WTC11 (cell line): ENCODE measurements at regions not wholly inside any gene's neighbourhood (a gene's known extent, or its start where the extent isn't known, plus 50 kb on each side); places are given as distances from the start of the nearest gene placed in this dataset.

ENCODE experiments used
- ATAC-seq: fragments of 200-7000 bp; cut with Tn5 transposase; 2 replicates; pipeline ENCODE4 v1.10.0; 2021; ENCODE audit warnings: mild to moderate bottlenecking, moderate library complexity
- CTCF ChIA-PET: fragments of 300-600 bp; sonication (Branson Sonifier 250); formaldehyde crosslinking; loops from one replicate; lab custom pipeline; 2021; ENCODE audit warnings: antibody characterized with exemption; lab: Charles Lee
- POLR2A ChIA-PET: fragments of 350-600 bp; sonication (Branson Sonifier 250); formaldehyde crosslinking; loops from one replicate; lab custom pipeline; 2021; ENCODE audit warnings: antibody characterized with exemption; lab: Charles Lee
- DNase-seq: peaks from one replicate; pipeline ENCODE4 v3.0.0; 2021; ENCODE audit warnings: low spot score
- H3K27ac Mint-ChIP-seq: 2 replicates; pipeline ENCODE4 v1.8.0; 2021; ENCODE audit warnings: mixed read lengths
- H3K27me3 Mint-ChIP-seq: 2 replicates; pipeline ENCODE4 v1.8.0; 2021; ENCODE audit warnings: low read depth, mild to moderate bottlenecking, moderate library complexity, mixed read lengths
- H3K36me3 Mint-ChIP-seq: 2 replicates; pipeline ENCODE4 v1.8.0; 2021; ENCODE audit warnings: mixed read lengths
- H3K4me1 Mint-ChIP-seq: 2 replicates; pipeline ENCODE4 v1.8.0; 2022; ENCODE audit warnings: mixed read lengths
- H3K4me3 Mint-ChIP-seq: 2 replicates; pipeline ENCODE4 v1.8.0; 2021; ENCODE audit warnings: mild to moderate bottlenecking, moderate library complexity, mixed read lengths
- H3K9me3 Mint-ChIP-seq: 2 replicates; pipeline ENCODE4 v1.8.0; 2021; ENCODE audit warnings: mixed read lengths
- CREB1 ChIP-seq: sonication (generic); formaldehyde crosslinking; IDR thresholded peaks from 2 replicates; pipeline ENCODE4 v1.8.0; 2023; ENCODE audit warnings: mild to moderate bottlenecking, missing genetic modification reagents
- CREM ChIP-seq: sonication (generic); formaldehyde crosslinking; IDR thresholded peaks from 2 replicates; pipeline ENCODE4 v1.8.1; 2022; ENCODE audit warnings: mild to moderate bottlenecking, missing genetic modification reagents, moderate library complexity
- E2F4 ChIP-seq: sonication (generic); formaldehyde crosslinking; IDR thresholded peaks from 2 replicates; pipeline ENCODE4 v1.8.1; 2022; ENCODE audit warnings: low read depth, mild to moderate bottlenecking, moderate library complexity, missing genetic modification reagents, borderline replicate concordance
- ERG ChIP-seq: fragments of 250-450 bp; sonication (Bioruptor Pico); IDR thresholded peaks from 2 replicates; pipeline ENCODE4 v1.8.0; 2021; ENCODE audit warnings: mild to moderate bottlenecking
- ESRRA ChIP-seq: sonication (generic); formaldehyde crosslinking; IDR thresholded peaks from 2 replicates; pipeline ENCODE4 v1.8.1; 2022; ENCODE audit warnings: mild to moderate bottlenecking, missing genetic modification reagents, borderline replicate concordance
- ETV6 ChIP-seq: sonication (generic); formaldehyde crosslinking; IDR thresholded peaks from 2 replicates; pipeline ENCODE4 v1.8.1; 2022; ENCODE audit warnings: mild to moderate bottlenecking, missing genetic modification reagents
- FOXJ3 ChIP-seq: sonication (generic); formaldehyde crosslinking; IDR thresholded peaks from 2 replicates; pipeline ENCODE4 v1.9.0; 2021; ENCODE audit warnings: missing genetic modification reagents, mild to moderate bottlenecking, borderline replicate concordance
- FOXP1 ChIP-seq: sonication (generic); formaldehyde crosslinking; IDR thresholded peaks from 2 replicates; pipeline ENCODE4 v1.8.0; 2022; ENCODE audit warnings: missing genetic modification reagents, mild to moderate bottlenecking, moderate library complexity, borderline replicate concordance
- IRF1 ChIP-seq: sonication (generic); formaldehyde crosslinking; IDR thresholded peaks from 2 replicates; pipeline ENCODE4 v1.8.0; 2023; ENCODE audit warnings: missing genetic modification reagents
- MLX ChIP-seq: sonication (generic); formaldehyde crosslinking; IDR thresholded peaks from 2 replicates; pipeline ENCODE4 v1.8.1; 2023; ENCODE audit warnings: mild to moderate bottlenecking, missing genetic modification reagents, moderate library complexity
- MXD4 ChIP-seq: fragments of 250-450 bp; sonication (Bioruptor Pico); IDR thresholded peaks from 2 replicates; pipeline ENCODE4 v1.8.0; 2021; ENCODE audit warnings: mild to moderate bottlenecking, moderate library complexity, borderline replicate concordance
- OVOL2 ChIP-seq: fragments of 250-450 bp; sonication (Bioruptor Pico); IDR thresholded peaks from 2 replicates; pipeline ENCODE4 v1.9.0; 2021; ENCODE audit warnings: mild to moderate bottlenecking, borderline replicate concordance
- RELA ChIP-seq: sonication (generic); formaldehyde crosslinking; IDR thresholded peaks from 2 replicates; pipeline ENCODE4 v1.8.1; 2022; ENCODE audit warnings: missing genetic modification reagents, mild to moderate bottlenecking, borderline replicate concordance
- TEAD4 ChIP-seq: sonication (generic); formaldehyde crosslinking; IDR thresholded peaks from 2 replicates; pipeline ENCODE4 v1.8.0; 2022; ENCODE audit warnings: mild to moderate bottlenecking, missing genetic modification reagents
- ZBTB21 ChIP-seq: sonication (generic); formaldehyde crosslinking; IDR thresholded peaks from 2 replicates; pipeline ENCODE4 v1.8.1; 2023; ENCODE audit warnings: mild to moderate bottlenecking, missing genetic modification reagents, borderline replicate concordance
- ZMAT4 ChIP-seq: fragments of 250-450 bp; sonication (Bioruptor Pico); IDR thresholded peaks from 2 replicates; pipeline ENCODE4 v1.9.0; 2021; ENCODE audit warnings: mild to moderate bottlenecking
- ZNF532 ChIP-seq: fragments of 250-450 bp; sonication (Bioruptor Pico); IDR thresholded peaks from 2 replicates; pipeline ENCODE4 v1.9.0; 2021; ENCODE audit warnings: mild to moderate bottlenecking, borderline replicate concordance

GRCh38 chr12:105457026-105457425, 126.5 kb downstream of the C12orf75 start:
- Mint-ChIP-seq H3K27me3 (no peaks in the 10 kb centered on the region), H3K9me3 (peaks cover 16% of the 10 kb centered on the region), H3K4me1 (peaks cover 6% of the 10 kb centered on the region; the same call in 1 of the 2 replicates), H3K4me3 (no peak overlapping the region), H3K27ac (no peak overlapping the region), H3K36me3 (peaks cover 3% of the 10 kb centered on the region; the same call in 1 of the 2 replicates)
- POLR2A ChIA-PET = no interaction called here
- CTCF ChIA-PET = no interaction called here
- TF ChIP-seq ZNF532 (CRISPR knock-in tag) (no peak), ZBTB21 (CRISPR knock-in tag) (no peak), E2F4 (CRISPR knock-in tag) (no peak)
- DNase-seq = no peak
- ATAC-seq = no peak

- POLR2A ChIA-PET = no interaction called here
- H3K9me3 Mint-ChIP-seq = peaks cover 16% of the 10 kb centered on the region
- no peak overlapping the region for H3K27ac Mint-ChIP-seq
- no peak; the same call in 1 of the 2 replicates for ATAC-seq
- no peaks in the 10 kb centered on the region; the same call in 1 of the 2 replicates for H3K27me3 Mint-ChIP-seq
- peaks cover 6% of the 10 kb centered on the region for H3K4me1 Mint-ChIP-seq
- no peak for TF ChIP-seq CREB1 (CRISPR knock-in tag)
- no peak for TF ChIP-seq MLX (CRISPR knock-in tag)
- no peak for TF ChIP-seq MXD4 (CRISPR knock-in tag)
- no peak for TF ChIP-seq ERG (CRISPR knock-in tag)
- TF ChIP-seq RELA = no peak
- no peak for TF ChIP-seq ESRRA
- no peak for TF ChIP-seq ETV6 (CRISPR knock-in tag)
- no peak for TF ChIP-seq ZNF532 (CRISPR knock-in tag)
- no peak for TF ChIP-seq OVOL2 (CRISPR knock-in tag)
- TF ChIP-seq TEAD4 (CRISPR knock-in tag) = no peak
- TF ChIP-seq CREM = no peak
- no peak for TF ChIP-seq ZMAT4
- no peak for TF ChIP-seq FOXP1
- no peak for TF ChIP-seq FOXJ3 (CRISPR knock-in tag)
- no peak for TF ChIP-seq IRF1
- TF ChIP-seq, all 79 proteins: peak for 0
- no peak for DNase-seq
- CTCF ChIA-PET = no interaction called here
- Mint-ChIP-seq H3K4me3 (no peak overlapping the region), H3K36me3 (peaks cover 3% of the 10 kb centered on the region; the same call in 1 of the 2 replicates)
These were observed 129.4 kb downstream of the C12orf75 start for GRCh38 chr12:105459760-105460330.
